GM12873 (cell line): ENCODE measurements at regions not wholly inside any gene's neighbourhood (a gene's known extent, or its start where the extent isn't known, plus 50 kb on each side); places are given as distances from the start of the nearest gene placed in this dataset.

Experiments used
- CTCF ChIP-seq: IDR thresholded peaks from 2 replicates; pipeline ENCODE4 v1.5.1; 2012; ENCODE audit warnings: low read depth, mild to moderate bottlenecking, moderate library complexity, low read length, control low read depth; ENCODE audit not compliant: insufficient read depth; ENCODE audit errors: missing control alignments

GRCh38 chr3:176439729-176440128, 757.6 kb downstream of the TBL1XR1 start:
- TF ChIP-seq CTCF: no peak

- TF ChIP-seq CTCF: no peak
Measured at GRCh38 chr3:176431991-176432390, 765.3 kb downstream of the TBL1XR1 start.

- no peak for TF ChIP-seq CTCF
Measured at GRCh38 chr3:176431038-176431418, 766.3 kb downstream of the TBL1XR1 start.

GRCh38 chr3:176430244-176431037, 766.8 kb downstream of the TBL1XR1 start:
- TF ChIP-seq CTCF: peak; percentile 41

GRCh38 chr3:176428552-176428951, 768.7 kb downstream of the TBL1XR1 start:
- no peak for TF ChIP-seq CTCF

GRCh38 chr3:176426371-176426770, 770.9 kb downstream of the TBL1XR1 start:
- no peak for TF ChIP-seq CTCF

GRCh38 chr3:176416870-176417269, 780.4 kb downstream of the TBL1XR1 start:
- TF ChIP-seq CTCF: no peak
